ENCODE measurements at regions not wholly inside any gene's neighbourhood (a gene's known extent, or its start where the extent isn't known, plus 50 kb on each side); places are given as distances from the start of the nearest gene placed in this dataset.

GRCh38 chr2:15828576-15828975, 111.8 kb upstream of the MYCN start:
- 88% methylated on average over 5 of the region's 5 CpGs; no CpG with 5 or more reads in 1 of the 2 experiments for WGBS, 2 experiments (ENCODE audit: extremely low coverage in 1 of 2, insufficient coverage in 1 of 2, insufficient read length in 1 of 2, insufficient replicate concordance in 2 of 2, low coverage in 1 of 2, low lambda C conversion rate in 2 of 2, missing lambda C conversion rate in 1 of 2)
- no peaks in the 10 kb centered on the region for H3K79me2 ChIP-seq (ENCODE audit: control insufficient read depth in 1 of 2, insufficient read depth in 2 of 2, low read length in 2 of 2)
- no peak overlapping the region for H3K4me2 ChIP-seq (ENCODE audit: insufficient read depth in 1 of 2, low read depth in 2 of 2, low read length in 2 of 2)
- ChIA-PET POLR2A (ENCODE audit: partially characterized antibody) (no interaction called here), CTCF (ENCODE audit: partially characterized antibody) (no interaction called here)
- H4K5ac ChIP-seq (ENCODE audit: insufficient read length, low read depth, low read length): no peak overlapping the region
- H3K18ac ChIP-seq (ENCODE audit: extremely low read depth, low read length): no peak overlapping the region
- H3K56ac ChIP-seq (replicated peaks; ENCODE audit: insufficient read length, low read depth, low read length): no peak overlapping the region
- no peak overlapping the region for H3K14ac ChIP-seq (ENCODE audit: insufficient read length)
- no peak overlapping the region for H4K8ac ChIP-seq (ENCODE audit: extremely low read depth, insufficient read depth, low read length)
- peaks cover 5 to 14% (median 8%) of the 10 kb centered on the region in 4 experiments; a peak in 6 of 7 replicates for H3K4me1 ChIP-seq (replicated peaks in 1 of 4; ENCODE audit: control insufficient read depth in 3 of 4, insufficient read depth in 4 of 4, low read length in 3 of 4)
- no peak overlapping the region for H3K23ac ChIP-seq (ENCODE audit: insufficient read length)
- FAIRE-seq (no peak), DNase-seq (ENCODE audit: low read depth in 1 of 2, low spot score in 2 of 2) (no peak)
- no peaks in the 10 kb centered on the region for H3K9me3 ChIP-seq (ENCODE audit: insufficient read depth in 2 of 2, low read depth in 1 of 2, low read length in 1 of 2)
- H2BK20ac ChIP-seq (ENCODE audit: low read length): no peak overlapping the region
- H3K27me3 ChIP-seq (replicated peaks in 1 of 4; ENCODE audit: control insufficient read depth in 3 of 4, extremely low read depth in 1 of 4, insufficient read depth in 3 of 4, low read length in 3 of 4): no peaks in the 10 kb centered on the region
- no peaks in the 10 kb centered on the region for H4K20me1 ChIP-seq (replicated peaks in 1 of 2; ENCODE audit: control insufficient read depth in 1 of 2, insufficient read depth in 2 of 2, low read length in 2 of 2)
- no peak overlapping the region for H2AFZ ChIP-seq (ENCODE audit: low read length)
- H3K4me3 ChIP-seq (ENCODE audit: extremely low read depth in 1 of 4, insufficient read depth in 2 of 4, low read depth in 3 of 4, low read length in 4 of 4): no peak overlapping the region
- no peak overlapping the region for H2BK12ac ChIP-seq (ENCODE audit: low read depth, low read length)
- no peaks in the 10 kb centered on the region for H3K36me3 ChIP-seq (ENCODE audit: control insufficient read depth in 2 of 4, insufficient read depth in 4 of 4, low read length in 3 of 4)
- no peak overlapping the region for H3K27ac ChIP-seq (ENCODE audit: low read depth, low read length)
- no peak overlapping the region for H3K4ac ChIP-seq (replicated peaks; ENCODE audit: insufficient read length, low read depth, low read length)
- H2BK15ac ChIP-seq (ENCODE audit: low read length): no peak overlapping the region
- H3K79me1 ChIP-seq (ENCODE audit: low read depth, low read length): no peaks in the 10 kb centered on the region
- H2BK5ac ChIP-seq (ENCODE audit: low read depth, low read length): no peak overlapping the region
- H2BK120ac ChIP-seq (replicated peaks; ENCODE audit: low read depth, low read length): no peak overlapping the region
- no peaks in the 10 kb centered on the region for H3K23me2 ChIP-seq (ENCODE audit: low read depth, low read length)
- H4K91ac ChIP-seq (replicated peaks; ENCODE audit: insufficient read length, low read length): no peak overlapping the region
- H3K9ac ChIP-seq (replicated peaks in 1 of 4; ENCODE audit: extremely low read depth in 1 of 4, low read depth in 3 of 4, low read length in 3 of 4): no peak overlapping the region
- H2AK5ac ChIP-seq (ENCODE audit: low read depth, low read length): no peak overlapping the region
- TF ChIP-seq JUN (IDR thresholded peaks at IDR 0.05; ENCODE audit: low read depth, low read length) (no peak), TBP (IDR thresholded peaks at IDR 0.05; ENCODE audit: low read depth, low read length) (no peak), SP4 (IDR thresholded peaks at IDR 0.05; ENCODE audit: low read length) (no peak), JUND (IDR thresholded peaks at IDR 0.05; ENCODE audit: low read length) (no peak), CTCF (IDR thresholded peaks at IDR 0.05; ENCODE audit: control extremely low read depth in 1 of 3, insufficient read depth in 1 of 3, low read depth in 1 of 3, low read length in 3 of 3) (no peak), TCF12 (IDR thresholded peaks at IDR 0.05; ENCODE audit: low read depth, low read length) (no peak), KDM1A (IDR thresholded peaks at IDR 0.05; ENCODE audit: borderline replicate concordance, low read length) (no peak), CHD2 (IDR thresholded peaks at IDR 0.05; ENCODE audit: low read length) (no peak), EZH2 (IDR thresholded peaks at IDR 0.05; ENCODE audit: low read depth, low read length, severe bottlenecking) (no peak), USF2 (IDR thresholded peaks at IDR 0.05; ENCODE audit: low read length) (no peak), PHF8 (conservative IDR thresholded peaks at IDR 0.05; ENCODE audit: low read depth, low read length) (no peak), NANOG (IDR thresholded peaks at IDR 0.05; ENCODE audit: insufficient read depth, low read depth, low read length, poor library complexity, severe bottlenecking) (no peak)
